ENCODE measurements at regions not wholly inside any gene's neighbourhood (a gene's known extent, or its start where the extent isn't known, plus 50 kb on each side); places are given as distances from the start of the nearest gene placed in this dataset.

GRCh38 chr9:107751567-107752210 is 262.1 kb upstream of the KLF4 start:
- TF ChIP-seq POLR2AphosphoS5 (IDR thresholded peaks at IDR 0.05) (peak; percentile 43 to 77 (median 73)), CTCF (IDR thresholded peaks at IDR 0.05) (no peak)

Measured in transverse colon (tissue), 4 donors.